ENCODE measurements at regions not wholly inside any gene's neighbourhood (a gene's known extent, or its start where the extent isn't known, plus 50 kb on each side); places are given as distances from the start of the nearest gene placed in this dataset.

DNA sequence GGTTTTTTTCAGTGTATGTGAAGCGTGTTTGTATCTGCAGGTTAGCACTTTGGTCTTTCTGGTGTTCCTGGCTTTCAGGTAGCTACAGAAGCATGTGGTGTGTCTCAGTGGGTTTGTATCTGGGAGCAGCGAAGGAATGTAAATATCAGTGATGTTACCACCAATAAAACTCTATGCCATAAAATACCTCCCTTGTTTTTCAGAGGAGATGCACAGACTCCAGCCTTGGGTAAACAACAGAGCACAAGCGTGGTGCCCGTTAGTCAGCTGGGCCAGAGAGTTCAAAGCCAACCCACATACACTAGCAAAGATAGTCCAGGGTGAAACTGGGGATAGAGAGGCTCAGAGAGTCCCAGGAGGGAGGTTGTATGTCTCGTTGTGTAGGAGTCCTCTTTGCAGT, 393.8 kb downstream of the SMOC2 start:
- H3K4me3 ChIP-seq = no peak overlapping the region
- DNase-seq (ENCODE audit: low read depth, low spot score) = no peak
- H3K27ac ChIP-seq = no peak overlapping the region
- H3K9ac ChIP-seq (ENCODE audit: insufficient read length) = no peak overlapping the region
- H3K9me3 ChIP-seq (ENCODE audit: low read depth, low read length) = no peaks in the 10 kb centered on the region
- no peak for TF ChIP-seq POLR2AphosphoS5 (IDR thresholded peaks at IDR 0.05; ENCODE audit: borderline replicate concordance, low read depth, low read length)
- TF ChIP-seq FOXP2 (optimal IDR thresholded peaks at IDR 0.05; ENCODE audit: control extremely low read depth, extremely low read length, insufficient read depth) = no peak
- no peak for TF ChIP-seq EZH2 (IDR thresholded peaks at IDR 0.05)
- H3K36me3 ChIP-seq (ENCODE audit: insufficient read depth, low read length) = no peaks in the 10 kb centered on the region

- Histone ChIP-seq H3K27ac (no peak overlapping the region), H3K36me3 (ENCODE audit: insufficient read depth, low read length) (no peaks in the 10 kb centered on the region), H3K9ac (ENCODE audit: insufficient read length) (no peak overlapping the region), H3K9me3 (ENCODE audit: low read depth, low read length) (no peaks in the 10 kb centered on the region), H3K4me3 (no peak overlapping the region)
- DNase-seq (ENCODE audit: low read depth, low spot score) = no peak
- TF ChIP-seq POLR2AphosphoS5 (IDR thresholded peaks at IDR 0.05; ENCODE audit: borderline replicate concordance, low read depth, low read length) (no peak), EZH2 (IDR thresholded peaks at IDR 0.05) (no peak), FOXP2 (optimal IDR thresholded peaks at IDR 0.05; ENCODE audit: control extremely low read depth, extremely low read length, insufficient read depth) (no peak)
These were observed 393.1 kb downstream of the SMOC2 start for GRCh38 chr6:168834042-168834587.

DNA sequence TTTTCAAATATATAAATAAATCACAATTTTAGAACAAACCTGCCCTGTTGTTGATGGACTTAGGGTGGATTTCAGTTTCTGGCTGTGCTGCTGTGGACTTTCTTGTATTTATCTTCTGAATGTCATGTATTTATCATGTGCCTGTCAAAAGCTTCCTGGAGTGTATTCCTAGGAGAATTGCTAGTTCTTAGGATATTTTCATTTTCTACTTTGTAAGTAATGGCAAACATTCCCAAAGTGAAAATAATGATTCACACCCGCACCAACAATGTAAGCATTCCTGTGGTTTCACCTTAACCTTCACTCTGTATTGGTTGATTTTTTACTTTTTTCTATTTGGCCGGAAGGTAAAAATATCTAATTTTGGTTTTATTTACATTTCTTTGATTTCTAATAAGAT, 387.8 kb downstream of the SMOC2 start:
- DNase-seq (ENCODE audit: low read depth, low spot score) = no peak
- Histone ChIP-seq H3K9me3 (ENCODE audit: low read depth, low read length) (no peaks in the 10 kb centered on the region), H3K36me3 (ENCODE audit: insufficient read depth, low read length) (no peaks in the 10 kb centered on the region), H3K9ac (ENCODE audit: insufficient read length) (no peak overlapping the region), H3K27ac (no peak overlapping the region), H3K4me3 (no peak overlapping the region)
- TF ChIP-seq EZH2 (IDR thresholded peaks at IDR 0.05) (no peak), POLR2AphosphoS5 (IDR thresholded peaks at IDR 0.05; ENCODE audit: borderline replicate concordance, low read depth, low read length) (no peak), FOXP2 (optimal IDR thresholded peaks at IDR 0.05; ENCODE audit: control extremely low read depth, extremely low read length, insufficient read depth) (no peak)

- H3K36me3 ChIP-seq (ENCODE audit: insufficient read depth, low read length) = no peaks in the 10 kb centered on the region
- no peak for TF ChIP-seq EZH2 (IDR thresholded peaks at IDR 0.05)
- TF ChIP-seq POLR2AphosphoS5 (IDR thresholded peaks at IDR 0.05; ENCODE audit: borderline replicate concordance, low read depth, low read length) = no peak
- TF ChIP-seq FOXP2 (optimal IDR thresholded peaks at IDR 0.05; ENCODE audit: control extremely low read depth, extremely low read length, insufficient read depth) = no peak
These were observed 387.1 kb downstream of the SMOC2 start for GRCh38 chr6:168828035-168828434.

GRCh38 chr6:168827586-168827871, 386.5 kb downstream of the SMOC2 start:
- TF ChIP-seq POLR2AphosphoS5 (IDR thresholded peaks at IDR 0.05; ENCODE audit: borderline replicate concordance, low read depth, low read length) (no peak), EZH2 (IDR thresholded peaks at IDR 0.05) (no peak), FOXP2 (optimal IDR thresholded peaks at IDR 0.05; ENCODE audit: control extremely low read depth, extremely low read length, insufficient read depth) (no peak)
- no peak overlapping the region for H3K4me3 ChIP-seq
- H3K9ac ChIP-seq (ENCODE audit: insufficient read length) = no peak overlapping the region
- no peak for DNase-seq (ENCODE audit: low read depth, low spot score)
- no peaks in the 10 kb centered on the region for H3K36me3 ChIP-seq (ENCODE audit: insufficient read depth, low read length)
- H3K27ac ChIP-seq = no peak overlapping the region
- no peaks in the 10 kb centered on the region for H3K9me3 ChIP-seq (ENCODE audit: low read depth, low read length)

More at GRCh38 chr6:168828035-168828434, 387.1 kb downstream of the SMOC2 start:
- Histone ChIP-seq H3K9me3 (ENCODE audit: low read depth, low read length) (no peaks in the 10 kb centered on the region), H3K27ac (no peak overlapping the region), H3K9ac (ENCODE audit: insufficient read length) (no peak overlapping the region), H3K4me3 (no peak overlapping the region)
- no peak for DNase-seq (ENCODE audit: low read depth, low spot score)

GRCh38 chr6:168826726-168827585, 386.0 kb downstream of the SMOC2 start:
- H3K9ac ChIP-seq (ENCODE audit: insufficient read length) = no peak overlapping the region
- no peaks in the 10 kb centered on the region for H3K9me3 ChIP-seq (ENCODE audit: low read depth, low read length)
- H3K36me3 ChIP-seq (ENCODE audit: insufficient read depth, low read length) = no peaks in the 10 kb centered on the region
- TF ChIP-seq EZH2 (IDR thresholded peaks at IDR 0.05) (no peak), FOXP2 (optimal IDR thresholded peaks at IDR 0.05; ENCODE audit: control extremely low read depth, extremely low read length, insufficient read depth) (no peak), POLR2AphosphoS5 (IDR thresholded peaks at IDR 0.05; ENCODE audit: borderline replicate concordance, low read depth, low read length) (no peak)
- H3K4me3 ChIP-seq = no peak overlapping the region
- H3K27ac ChIP-seq = no peak overlapping the region
- DNase-seq (ENCODE audit: low read depth, low spot score) = no peak

DNA sequence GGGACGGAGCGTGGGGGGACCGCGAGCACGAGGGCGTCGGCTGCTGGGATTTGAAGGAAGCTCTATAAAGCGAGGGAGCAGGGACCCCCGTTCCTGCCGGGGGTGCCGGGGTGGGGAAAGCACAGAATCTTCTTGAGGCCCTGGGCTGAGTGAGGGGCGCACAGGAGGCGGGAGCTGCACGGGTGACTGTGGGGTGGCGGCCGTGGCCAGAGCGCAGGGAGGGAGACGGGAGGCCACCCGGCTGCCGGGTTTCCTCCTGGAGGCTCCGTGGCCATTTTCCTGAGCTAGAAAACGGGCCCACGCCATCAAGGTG, 385.1 kb downstream of the SMOC2 start:
- Histone ChIP-seq H3K9me3 (ENCODE audit: low read depth, low read length) (no peaks in the 10 kb centered on the region), H3K36me3 (ENCODE audit: insufficient read depth, low read length) (no peaks in the 10 kb centered on the region), H3K27ac (no peak overlapping the region), H3K9ac (ENCODE audit: insufficient read length) (no peak overlapping the region), H3K4me3 (no peak overlapping the region)
- TF ChIP-seq POLR2AphosphoS5 (IDR thresholded peaks at IDR 0.05; ENCODE audit: borderline replicate concordance, low read depth, low read length) (no peak), FOXP2 (optimal IDR thresholded peaks at IDR 0.05; ENCODE audit: control extremely low read depth, extremely low read length, insufficient read depth) (no peak), EZH2 (IDR thresholded peaks at IDR 0.05) (no peak)
- no peak for DNase-seq (ENCODE audit: low read depth, low spot score)

GRCh38 chr6:168825226-168826077, 384.5 kb downstream of the SMOC2 start:
- H3K4me3 ChIP-seq = no peak overlapping the region
- DNase-seq (ENCODE audit: low read depth, low spot score) = no peak
- no peak for TF ChIP-seq FOXP2 (optimal IDR thresholded peaks at IDR 0.05; ENCODE audit: control extremely low read depth, extremely low read length, insufficient read depth)
- TF ChIP-seq EZH2 (IDR thresholded peaks at IDR 0.05) = no peak
- TF ChIP-seq POLR2AphosphoS5 (IDR thresholded peaks at IDR 0.05; ENCODE audit: borderline replicate concordance, low read depth, low read length) = no peak
- no peak overlapping the region for H3K27ac ChIP-seq
- H3K9ac ChIP-seq (ENCODE audit: insufficient read length) = no peak overlapping the region
- no peaks in the 10 kb centered on the region for H3K36me3 ChIP-seq (ENCODE audit: insufficient read depth, low read length)
- H3K9me3 ChIP-seq (ENCODE audit: low read depth, low read length) = no peaks in the 10 kb centered on the region
